ENCODE measurements at regions not wholly inside any gene's neighbourhood (a gene's known extent, or its start where the extent isn't known, plus 50 kb on each side); places are given as distances from the start of the nearest gene placed in this dataset.

DNA sequence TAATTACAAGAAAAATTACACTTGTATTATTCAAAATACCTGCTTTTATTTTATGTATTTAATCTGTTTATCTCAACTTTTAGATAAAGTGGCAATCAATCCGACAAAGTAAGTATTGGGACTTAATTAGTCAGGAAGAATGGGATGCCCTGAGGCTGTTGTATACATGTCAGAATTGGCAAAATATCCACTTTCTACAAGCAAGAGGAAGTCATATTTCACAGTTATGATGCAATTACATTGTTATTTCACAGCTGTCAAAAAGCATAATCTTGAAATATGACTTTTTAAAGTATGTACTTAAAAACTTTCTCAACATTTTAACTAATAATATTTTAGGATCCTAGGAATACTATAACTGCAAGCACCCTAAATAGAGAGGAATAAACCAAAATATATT lies 357.1 kb upstream of the MGAT4C start:
- Mint-ChIP-seq H3K27me3 (no peaks in the 10 kb centered on the region), H3K4me3 (ENCODE audit: low read depth) (no peak overlapping the region), H3K36me3 (ENCODE audit: insufficient read depth) (no peaks in the 10 kb centered on the region), H3K9me3 (ENCODE audit: low read depth) (peaks cover 2% of the 10 kb centered on the region), H3K27ac (no peak overlapping the region), H3K4me1 (ENCODE audit: low read depth) (peaks cover 3% of the 10 kb centered on the region)
- TF ChIP-seq, protein P1, sequence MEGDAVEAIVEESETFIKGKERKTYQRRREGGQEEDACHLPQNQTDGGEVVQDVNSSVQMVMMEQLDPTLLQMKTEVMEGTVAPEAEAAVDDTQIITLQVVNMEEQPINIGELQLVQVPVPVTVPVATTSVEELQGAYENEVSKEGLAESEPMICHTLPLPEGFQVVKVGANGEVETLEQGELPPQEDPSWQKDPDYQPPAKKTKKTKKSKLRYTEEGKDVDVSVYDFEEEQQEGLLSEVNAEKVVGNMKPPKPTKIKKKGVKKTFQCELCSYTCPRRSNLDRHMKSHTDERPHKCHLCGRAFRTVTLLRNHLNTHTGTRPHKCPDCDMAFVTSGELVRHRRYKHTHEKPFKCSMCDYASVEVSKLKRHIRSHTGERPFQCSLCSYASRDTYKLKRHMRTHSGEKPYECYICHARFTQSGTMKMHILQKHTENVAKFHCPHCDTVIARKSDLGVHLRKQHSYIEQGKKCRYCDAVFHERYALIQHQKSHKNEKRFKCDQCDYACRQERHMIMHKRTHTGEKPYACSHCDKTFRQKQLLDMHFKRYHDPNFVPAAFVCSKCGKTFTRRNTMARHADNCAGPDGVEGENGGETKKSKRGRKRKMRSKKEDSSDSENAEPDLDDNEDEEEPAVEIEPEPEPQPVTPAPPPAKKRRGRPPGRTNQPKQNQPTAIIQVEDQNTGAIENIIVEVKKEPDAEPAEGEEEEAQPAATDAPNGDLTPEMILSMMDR (IDR thresholded peaks at IDR 0.05; ENCODE audit: unreplicated experiment) = no peak
- no peak for DNase-seq (ENCODE audit: low spot score, unreplicated experiment)

DNA sequence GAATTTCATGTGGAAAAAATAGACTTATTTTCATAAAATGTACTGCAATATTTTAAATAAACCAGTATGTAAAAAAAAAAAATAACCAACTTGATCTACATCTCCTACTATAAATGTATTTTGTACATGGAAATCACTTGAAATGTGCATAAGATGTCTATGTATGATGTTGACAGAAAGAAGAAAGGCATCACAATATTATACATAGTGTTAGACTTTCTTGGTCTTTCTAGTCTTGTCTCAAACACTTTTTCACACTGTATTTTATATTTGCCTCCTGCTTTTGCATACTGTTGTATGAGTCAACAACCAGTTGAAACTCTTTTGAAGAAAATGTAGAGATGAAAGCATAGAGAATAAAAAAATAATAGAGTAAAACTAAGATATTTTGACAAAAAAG lies 352.4 kb upstream of the MGAT4C start:
- Mint-ChIP-seq H3K9me3 (ENCODE audit: low read depth) (no peaks in the 10 kb centered on the region), H3K36me3 (ENCODE audit: insufficient read depth) (no peaks in the 10 kb centered on the region), H3K4me3 (ENCODE audit: low read depth) (no peak overlapping the region), H3K4me1 (ENCODE audit: low read depth) (no peaks in the 10 kb centered on the region), H3K27ac (no peak overlapping the region), H3K27me3 (no peaks in the 10 kb centered on the region)
- TF ChIP-seq, protein P1 (IDR thresholded peaks at IDR 0.05; ENCODE audit: unreplicated experiment) = no peak
- DNase-seq (ENCODE audit: low spot score, unreplicated experiment) = no peak

DNA sequence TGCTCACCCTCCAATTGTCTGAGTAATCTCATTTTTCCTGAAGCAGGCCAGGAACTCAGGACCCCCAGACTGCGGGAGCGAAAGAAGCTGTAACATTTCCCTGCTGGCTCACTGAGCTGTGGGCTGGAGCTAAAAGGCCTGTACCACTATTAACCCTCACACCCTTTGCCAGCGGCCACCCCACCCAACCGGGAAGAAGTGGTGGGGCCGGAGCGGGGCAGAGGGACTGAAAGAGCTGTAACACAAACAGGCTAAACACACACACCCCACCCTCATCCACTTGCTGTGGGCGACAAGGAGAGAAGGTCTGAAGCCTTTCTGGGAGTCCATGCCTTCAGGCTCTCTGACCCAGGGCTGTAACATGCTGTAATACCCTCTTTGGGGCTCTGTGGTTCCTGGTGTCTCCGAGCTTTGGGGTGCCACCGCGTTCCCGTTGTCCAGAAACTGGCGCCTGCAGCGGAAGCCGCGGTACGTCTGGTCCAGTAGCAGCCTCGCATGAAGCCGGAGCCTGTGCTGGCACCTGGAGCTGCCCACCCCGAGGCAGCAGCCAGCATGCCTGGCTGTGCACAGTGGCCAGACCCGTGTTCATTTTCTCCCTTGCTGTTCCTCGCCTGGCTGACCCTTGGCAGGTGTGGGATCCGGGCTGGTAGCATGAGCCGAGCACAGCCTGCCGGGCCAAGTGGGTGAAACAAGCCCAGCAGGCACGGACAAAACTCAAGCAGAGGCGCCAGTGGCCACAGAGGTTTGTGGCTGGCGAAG lies 345.5 kb upstream of the MGAT4C start:
- no peak for DNase-seq (ENCODE audit: low spot score, unreplicated experiment)
- TF ChIP-seq, protein P1 (IDR thresholded peaks at IDR 0.05; ENCODE audit: unreplicated experiment) = no peak
- Mint-ChIP-seq H3K9me3 (ENCODE audit: low read depth) (no peaks in the 10 kb centered on the region), H3K4me3 (ENCODE audit: low read depth) (no peak overlapping the region), H3K27me3 (no peaks in the 10 kb centered on the region), H3K36me3 (ENCODE audit: insufficient read depth) (no peaks in the 10 kb centered on the region), H3K27ac (no peak overlapping the region), H3K4me1 (ENCODE audit: low read depth) (no peaks in the 10 kb centered on the region)

DNA sequence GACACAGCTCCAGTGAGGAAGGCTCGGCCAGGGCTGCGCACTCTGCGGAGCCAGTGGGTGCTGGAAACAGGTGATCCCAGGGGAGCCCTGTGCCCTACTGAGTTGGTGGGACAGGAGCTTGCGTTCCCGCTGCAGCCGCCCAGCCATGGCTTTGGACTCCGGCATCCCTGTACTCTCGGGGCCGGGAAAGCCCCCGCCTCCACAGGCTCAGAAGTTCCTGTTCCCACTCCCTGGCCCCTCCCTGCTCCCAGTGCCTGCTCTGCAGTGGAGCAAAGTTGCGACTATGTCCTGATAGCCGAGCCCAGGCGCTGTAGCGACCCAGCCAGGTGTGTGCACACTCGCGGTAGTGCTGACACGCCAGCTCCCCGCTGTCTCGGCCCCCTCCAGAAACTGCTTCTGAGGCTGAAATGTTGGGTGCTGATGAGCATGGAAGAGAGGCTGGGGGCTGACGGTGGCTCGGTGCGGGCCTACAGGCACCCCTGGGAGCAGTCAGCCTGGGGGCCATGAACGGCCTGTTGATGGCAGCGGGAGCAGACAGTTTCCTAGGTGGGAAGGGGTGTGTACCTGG lies 344.6 kb upstream of the MGAT4C start:
- no peak overlapping the region for H3K4me3 Mint-ChIP-seq (ENCODE audit: low read depth)
- H3K27ac Mint-ChIP-seq = no peak overlapping the region
- H3K9me3 Mint-ChIP-seq (ENCODE audit: low read depth) = no peaks in the 10 kb centered on the region
- no peaks in the 10 kb centered on the region for H3K36me3 Mint-ChIP-seq (ENCODE audit: insufficient read depth)
- H3K4me1 Mint-ChIP-seq (ENCODE audit: low read depth) = no peaks in the 10 kb centered on the region
- no peak for DNase-seq (ENCODE audit: low spot score, unreplicated experiment)
- no peaks in the 10 kb centered on the region for H3K27me3 Mint-ChIP-seq
- TF ChIP-seq, protein P1 (IDR thresholded peaks at IDR 0.05; ENCODE audit: unreplicated experiment) = no peak

DNA sequence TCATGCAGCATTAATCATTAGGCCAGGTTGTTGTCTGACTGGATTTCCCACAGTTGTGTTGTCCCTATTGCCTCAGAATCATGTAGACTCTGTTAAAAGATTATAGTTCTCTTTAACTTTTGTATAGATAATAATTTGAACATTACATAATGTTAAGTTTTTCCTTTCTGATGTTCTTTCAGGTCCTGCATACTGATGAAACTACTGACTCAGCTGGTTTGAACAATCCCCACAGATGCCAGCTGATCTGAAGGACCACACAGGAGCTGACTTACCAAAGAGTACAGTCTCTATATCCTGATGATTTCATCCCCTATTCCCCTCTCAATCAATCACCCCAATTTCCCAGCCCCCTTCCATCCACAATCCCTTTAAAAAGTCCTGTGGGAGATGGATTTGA lies 341.2 kb upstream of the MGAT4C start:
- Mint-ChIP-seq H3K27me3 (no peaks in the 10 kb centered on the region), H3K4me3 (ENCODE audit: low read depth) (no peak overlapping the region), H3K36me3 (ENCODE audit: insufficient read depth) (no peaks in the 10 kb centered on the region), H3K4me1 (ENCODE audit: low read depth) (no peaks in the 10 kb centered on the region), H3K9me3 (ENCODE audit: low read depth) (no peaks in the 10 kb centered on the region), H3K27ac (no peak overlapping the region)
- TF ChIP-seq, protein P1 (IDR thresholded peaks at IDR 0.05; ENCODE audit: unreplicated experiment) = no peak
- DNase-seq (ENCODE audit: low spot score, unreplicated experiment) = no peak
